ENCODE measurements at regions not wholly inside any gene's neighbourhood (a gene's known extent, or its start where the extent isn't known, plus 50 kb on each side); places are given as distances from the start of the nearest gene placed in this dataset.

DNA sequence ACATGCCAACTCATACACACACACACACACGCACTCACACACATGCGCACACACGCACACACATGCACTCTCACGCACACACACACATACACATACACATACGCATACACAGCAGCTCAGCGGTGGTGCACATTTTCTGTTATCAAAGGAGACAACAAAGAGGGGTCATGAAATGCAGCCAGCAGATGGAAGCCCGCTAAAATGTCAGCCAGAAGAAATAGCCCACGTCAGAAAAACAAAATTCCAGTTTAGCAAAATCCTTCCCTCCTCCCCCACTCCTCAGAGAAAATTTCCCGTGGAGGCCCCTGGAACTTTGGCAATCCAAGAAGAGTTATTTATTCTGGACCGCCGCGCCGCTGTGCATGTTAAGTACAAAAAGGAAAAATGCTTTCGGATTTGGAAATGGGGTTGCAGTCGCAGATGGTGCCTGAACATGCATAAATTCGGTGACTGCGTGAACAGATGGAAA, 114.6 kb upstream of the VSTM2B start:
- ATAC-seq (no peak), DNase-seq (ENCODE audit: low read depth, low spot score) (no peak)
- ChIA-PET CTCF (no interaction called here), RAD21 (ENCODE audit: low non-redundant PET in 1 of 2, low total read pairs in 2 of 2, uncharacterized antibody in 2 of 2, unreplicated experiment in 2 of 2) (no interaction called here), POLR2A (no interaction called here)
- Histone ChIP-seq H3K4me2 (ENCODE audit: low read length) (no peak overlapping the region), H3K36me3 (ENCODE audit: control insufficient read depth in 1 of 2, insufficient read depth in 2 of 2, low read length in 2 of 2) (no peaks in the 10 kb centered on the region), H3K4me3 (replicated peaks in 1 of 2; ENCODE audit: low read depth in 1 of 2, low read length in 2 of 2) (no peak overlapping the region), H3K79me2 (ENCODE audit: insufficient read depth, low read length) (no peaks in the 10 kb centered on the region), H3K9ac (ENCODE audit: low read length) (no peak overlapping the region), H3K27ac (ENCODE audit: low read depth, low read length) (no peak overlapping the region), H2AFZ (ENCODE audit: low read depth, low read length, poor library complexity, severe bottlenecking) (no peak overlapping the region), H3K9me3 (ENCODE audit: control insufficient read depth in 1 of 2, insufficient read depth in 1 of 2, low read depth in 1 of 2, low read length in 2 of 2) (no peaks in the 10 kb centered on the region), H3K27me3 (ENCODE audit: insufficient read depth, low read length) (peaks cover 9% of the 10 kb centered on the region; the same call in 1 of the 2 replicates), H4K20me1 (ENCODE audit: insufficient read depth) (no peaks in the 10 kb centered on the region), H3K9me2 (ENCODE audit: insufficient read depth) (no peaks in the 10 kb centered on the region), H3K4me1 (ENCODE audit: control insufficient read depth in 1 of 2, insufficient read depth in 2 of 2, low read length in 2 of 2) (no peaks in the 10 kb centered on the region)
- intact Hi-C loops (cut with micrococcal nuclease): no loop called here
- BruUV-seq (replicated peaks): no TSS peak
- TF ChIP-seq YY1 (IDR thresholded peaks at IDR 0.05; ENCODE audit: extremely low read depth, insufficient replicate concordance, low read depth, low read length) (no peak), ZNF274 (IDR thresholded peaks at IDR 0.05; ENCODE audit: low read depth, low read length) (no peak), CBX3 (IDR thresholded peaks at IDR 0.05; ENCODE audit: low read depth) (no peak), ELF1 (IDR thresholded peaks at IDR 0.05; ENCODE audit: borderline replicate concordance, low read depth) (no peak), POLR2AphosphoS5 (IDR thresholded peaks at IDR 0.05; ENCODE audit: low read depth, low read length) (no peak), EZH2phosphoT487 (IDR thresholded peaks at IDR 0.05; ENCODE audit: borderline replicate concordance) (no peak), POLR2A (IDR thresholded peaks at IDR 0.05; ENCODE audit: borderline replicate concordance, extremely low read depth, insufficient read depth, insufficient read length) (no peak), EGR1 (IDR thresholded peaks at IDR 0.05; ENCODE audit: low read depth) (no peak), SRF (IDR thresholded peaks at IDR 0.05; ENCODE audit: low read depth) (no peak), JUND (IDR thresholded peaks at IDR 0.05) (no peak)
- TF ChIP-seq, protein P1, sequence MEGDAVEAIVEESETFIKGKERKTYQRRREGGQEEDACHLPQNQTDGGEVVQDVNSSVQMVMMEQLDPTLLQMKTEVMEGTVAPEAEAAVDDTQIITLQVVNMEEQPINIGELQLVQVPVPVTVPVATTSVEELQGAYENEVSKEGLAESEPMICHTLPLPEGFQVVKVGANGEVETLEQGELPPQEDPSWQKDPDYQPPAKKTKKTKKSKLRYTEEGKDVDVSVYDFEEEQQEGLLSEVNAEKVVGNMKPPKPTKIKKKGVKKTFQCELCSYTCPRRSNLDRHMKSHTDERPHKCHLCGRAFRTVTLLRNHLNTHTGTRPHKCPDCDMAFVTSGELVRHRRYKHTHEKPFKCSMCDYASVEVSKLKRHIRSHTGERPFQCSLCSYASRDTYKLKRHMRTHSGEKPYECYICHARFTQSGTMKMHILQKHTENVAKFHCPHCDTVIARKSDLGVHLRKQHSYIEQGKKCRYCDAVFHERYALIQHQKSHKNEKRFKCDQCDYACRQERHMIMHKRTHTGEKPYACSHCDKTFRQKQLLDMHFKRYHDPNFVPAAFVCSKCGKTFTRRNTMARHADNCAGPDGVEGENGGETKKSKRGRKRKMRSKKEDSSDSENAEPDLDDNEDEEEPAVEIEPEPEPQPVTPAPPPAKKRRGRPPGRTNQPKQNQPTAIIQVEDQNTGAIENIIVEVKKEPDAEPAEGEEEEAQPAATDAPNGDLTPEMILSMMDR (IDR thresholded peaks at IDR 0.05 in 2 of 3, conservative IDR thresholded peaks at IDR 0.05 in 1 of 3; ENCODE audit: borderline replicate concordance in 1 of 3, insufficient read depth in 1 of 3, low read depth in 2 of 3, low read length in 2 of 3): no peak
- TF ChIP-seq, protein P2, sequence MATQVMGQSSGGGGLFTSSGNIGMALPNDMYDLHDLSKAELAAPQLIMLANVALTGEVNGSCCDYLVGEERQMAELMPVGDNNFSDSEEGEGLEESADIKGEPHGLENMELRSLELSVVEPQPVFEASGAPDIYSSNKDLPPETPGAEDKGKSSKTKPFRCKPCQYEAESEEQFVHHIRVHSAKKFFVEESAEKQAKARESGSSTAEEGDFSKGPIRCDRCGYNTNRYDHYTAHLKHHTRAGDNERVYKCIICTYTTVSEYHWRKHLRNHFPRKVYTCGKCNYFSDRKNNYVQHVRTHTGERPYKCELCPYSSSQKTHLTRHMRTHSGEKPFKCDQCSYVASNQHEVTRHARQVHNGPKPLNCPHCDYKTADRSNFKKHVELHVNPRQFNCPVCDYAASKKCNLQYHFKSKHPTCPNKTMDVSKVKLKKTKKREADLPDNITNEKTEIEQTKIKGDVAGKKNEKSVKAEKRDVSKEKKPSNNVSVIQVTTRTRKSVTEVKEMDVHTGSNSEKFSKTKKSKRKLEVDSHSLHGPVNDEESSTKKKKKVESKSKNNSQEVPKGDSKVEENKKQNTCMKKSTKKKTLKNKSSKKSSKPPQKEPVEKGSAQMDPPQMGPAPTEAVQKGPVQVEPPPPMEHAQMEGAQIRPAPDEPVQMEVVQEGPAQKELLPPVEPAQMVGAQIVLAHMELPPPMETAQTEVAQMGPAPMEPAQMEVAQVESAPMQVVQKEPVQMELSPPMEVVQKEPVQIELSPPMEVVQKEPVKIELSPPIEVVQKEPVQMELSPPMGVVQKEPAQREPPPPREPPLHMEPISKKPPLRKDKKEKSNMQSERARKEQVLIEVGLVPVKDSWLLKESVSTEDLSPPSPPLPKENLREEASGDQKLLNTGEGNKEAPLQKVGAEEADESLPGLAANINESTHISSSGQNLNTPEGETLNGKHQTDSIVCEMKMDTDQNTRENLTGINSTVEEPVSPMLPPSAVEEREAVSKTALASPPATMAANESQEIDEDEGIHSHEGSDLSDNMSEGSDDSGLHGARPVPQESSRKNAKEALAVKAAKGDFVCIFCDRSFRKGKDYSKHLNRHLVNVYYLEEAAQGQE (IDR thresholded peaks at IDR 0.05; ENCODE audit: low read depth): no peak
